B cell (primary cell): ENCODE measurements at regions not wholly inside any gene's neighbourhood (a gene's known extent, or its start where the extent isn't known, plus 50 kb on each side); places are given as distances from the start of the nearest gene placed in this dataset.

Source experiments
- ATAC-seq: fragments of 200-7000 bp; cut with Tn5 transposase; one replicate; pipeline ENCODE4 v1.10.0; 2021; ENCODE audit warnings: low read depth, mild to moderate bottlenecking, moderate number of reproducible peaks, moderate library complexity
- CTCF ChIA-PET: fragments of 350-600 bp; sonication (Branson Sonifier 250); formaldehyde crosslinking; loops from one replicate; lab custom pipeline; 2021; ENCODE audit warnings: antibody characterized with exemption, inconsistent platforms; lab: Charles Lee
- POLR2A ChIA-PET: fragments of 350-600 bp; sonication (Branson Sonifier 250); formaldehyde crosslinking; loops from one replicate; lab custom pipeline; 2021; ENCODE audit warnings: antibody characterized with exemption; lab: Charles Lee
- DNase-seq: peaks from one replicate; pipeline ENCODE4 v3.0.0; 2013
- H2AFZ ChIP-seq: 2 replicates; pipeline ENCODE4 v1.6.1; 2012; ENCODE audit warnings: mild to moderate bottlenecking, low read depth, low read length; ENCODE audit not compliant: insufficient read depth, poor library complexity, severe bottlenecking
- H3K27ac ChIP-seq, 2 donors: 1 replicate in 1 of 2; 2 replicates in 1 of 2; pipeline ENCODE4 v1.5.1; 2012 to 2013; ENCODE audit warnings: low read length in 2 of 2, mild to moderate bottlenecking in 2 of 2, moderate library complexity in 1 of 2
- H3K27me3 ChIP-seq, 4 experiments: fragments of 200-600 bp in 1 of 4; sonication (generic) in 1 of 4; replicated peaks in 1 of 4; 1 replicate in 2 of 4; 2 replicates in 2 of 4; pipeline versions ENCODE4 v1.6.1 to v1.7.0; 2013 to 2016; ENCODE audit warnings: low read length in 3 of 4, mild to moderate bottlenecking in 2 of 4, mixed read lengths in 1 of 4, moderate library complexity in 1 of 4; ENCODE audit not compliant: insufficient read depth in 4 of 4, control insufficient read depth in 3 of 4; ENCODE audit errors: control extremely low read depth in 1 of 4
- H3K36me3 ChIP-seq, 2 experiments: replicated peaks in 1 of 2; 1 replicate in 1 of 2; 2 replicates in 1 of 2; pipeline versions ENCODE4 v1.6.1 to v1.7.1; 2013; ENCODE audit warnings: low read length in 1 of 2; ENCODE audit not compliant: insufficient read depth in 2 of 2, control insufficient read depth in 1 of 2; ENCODE audit errors: control extremely low read depth in 1 of 2, extremely low read depth in 1 of 2
- H3K4me1 ChIP-seq, 2 donors: fragments of 200-600 bp in 1 of 2; sonication (generic) in 1 of 2; 1 replicate in 1 of 2; 2 replicates in 1 of 2; pipeline versions ENCODE4 v1.5.1 to v1.6.1; 2013 to 2017; ENCODE audit warnings: low read length in 2 of 2; ENCODE audit not compliant: control insufficient read depth in 2 of 2, insufficient read depth in 2 of 2
- H3K4me2 ChIP-seq: replicated peaks from 2 replicates; pipeline ENCODE3; 2012; ENCODE audit warnings: mild to moderate bottlenecking, low read depth, low read length; ENCODE audit not compliant: poor library complexity, severe bottlenecking
- H3K4me3 ChIP-seq, 5 experiments: fragments of 200-600 bp in 1 of 5; sonication (generic) in 1 of 5; 1 replicate in 3 of 5; 2 replicates in 2 of 5; pipeline versions ENCODE4 v1.5.1 to v1.7.0; 2011 to 2016; ENCODE audit warnings: low read length in 4 of 5, mild to moderate bottlenecking in 4 of 5, low read depth in 2 of 5, control low read depth in 1 of 5, moderate library complexity in 1 of 5; ENCODE audit not compliant: insufficient read depth in 1 of 5; ENCODE audit errors: control extremely low read depth in 1 of 5, extremely low read depth in 1 of 5
- H3K79me2 ChIP-seq: fragments of 200-600 bp; sonication (generic); one replicate; pipeline ENCODE4 v1.6.0; 2016; ENCODE audit warnings: low read length; ENCODE audit not compliant: control insufficient read depth, insufficient read depth
- H3K9ac ChIP-seq: fragments of 200-600 bp; sonication (generic); 2 replicates; pipeline ENCODE4 v1.6.1; 2017; ENCODE audit warnings: mild to moderate bottlenecking, low read length, moderate library complexity
- H3K9me3 ChIP-seq, 3 donors: one replicate each; pipeline versions ENCODE4 v1.6.1 to v1.7.1; 2013; ENCODE audit warnings: low read length in 2 of 3; ENCODE audit not compliant: control insufficient read depth in 2 of 3, insufficient read depth in 1 of 3; ENCODE audit errors: control extremely low read depth in 1 of 3
- H4K20me1 ChIP-seq: 2 replicates; pipeline ENCODE4 v1.6.0; 2012; ENCODE audit warnings: mild to moderate bottlenecking, low read length; ENCODE audit not compliant: insufficient read depth, control insufficient read depth, poor library complexity, severe bottlenecking
- H3K27ac Mint-ChIP-seq: one replicate; pipeline ENCODE4 v1.8.0; 2021; ENCODE audit warnings: mixed read lengths
- H3K27me3 Mint-ChIP-seq: one replicate; pipeline ENCODE4 v1.8.0; 2021; ENCODE audit warnings: mixed read lengths
- H3K4me1 Mint-ChIP-seq: one replicate; pipeline ENCODE4 v1.8.0; 2021; ENCODE audit warnings: mixed read lengths
- H3K4me3 Mint-ChIP-seq: one replicate; pipeline ENCODE4 v1.8.0; 2021; ENCODE audit warnings: mixed read lengths
- H3K9me3 Mint-ChIP-seq: one replicate; pipeline ENCODE4 v1.8.0; 2022; ENCODE audit warnings: mixed read lengths; ENCODE audit not compliant: insufficient read depth
- CTCF ChIP-seq: fragments of 200-600 bp; IDR thresholded peaks from one replicate; pipeline ENCODE4 v1.8.0; 2022; ENCODE audit warnings: antibody characterized with exemption, mild to moderate bottlenecking
- EZH2 ChIP-seq: IDR thresholded peaks from 2 replicates; pipeline ENCODE4 v1.6.1; 2012; ENCODE audit warnings: borderline replicate concordance, low read depth, mild to moderate bottlenecking, moderate library complexity, low read length; ENCODE audit not compliant: insufficient read depth, poor library complexity, severe bottlenecking
- WGBS: methylation state at CpG from one replicate; pipeline ENCODE4 v1.1.5; 2013; ENCODE audit warnings: missing lambda C conversion rate; ENCODE audit not compliant: insufficient coverage; 5-methylcytosine and 5-hydroxymethylcytosine counted together
- intact Hi-C: fragments of 100-400 bp; cut with micrococcal nuclease; formaldehyde crosslinking; loops from one replicate; pipeline ENCODE4 v1.10.0; 2022

- Histone ChIP-seq H4K20me1 (no peaks in the 10 kb centered on the region), H3K79me2 (no peaks in the 10 kb centered on the region), H3K36me3 (no peaks in the 10 kb centered on the region), H2AFZ (no peak overlapping the region), H3K4me1 (no peaks in the 10 kb centered on the region), H3K9ac (no peak overlapping the region), H3K27ac (no peak overlapping the region), H3K9me3 (no peaks in the 10 kb centered on the region), H3K4me2 (no peak overlapping the region), H3K4me3 (no peak overlapping the region), H3K27me3 (no peaks in the 10 kb centered on the region)
- Mint-ChIP-seq H3K9me3 (no peaks in the 10 kb centered on the region), H3K4me3 (no peak overlapping the region), H3K27ac (no peak overlapping the region), H3K27me3 (peaks cover 9% of the 10 kb centered on the region), H3K4me1 (no peaks in the 10 kb centered on the region)
- intact Hi-C loops: no loop called here
- no peak for TF ChIP-seq EZH2
- no peak for TF ChIP-seq CTCF
- ChIA-PET POLR2A (no interaction called here), CTCF (interaction anchor here (0.6 kb wide), 1 partner anchor 184 kb away, joined by 4 read pairs; no protein-coding TSS in a partner anchor)
- ATAC-seq (no peak), DNase-seq (no peak)
- 90% methylated on average over 6 of the region's 7 CpGs for WGBS
Observed at GRCh38 chr1:168970926-168971659, 135.4 kb upstream of the ATP1B1 start.

- H3K79me2 ChIP-seq: no peaks in the 10 kb centered on the region
- no peaks in the 10 kb centered on the region for H4K20me1 ChIP-seq
- H3K27me3 ChIP-seq: no peaks in the 10 kb centered on the region
- ATAC-seq (no peak), DNase-seq (no peak)
- no peak overlapping the region for H3K27ac ChIP-seq
- Mint-ChIP-seq H3K4me1 (no peaks in the 10 kb centered on the region), H3K9me3 (no peaks in the 10 kb centered on the region), H3K4me3 (no peak overlapping the region), H3K27me3 (peaks cover 9% of the 10 kb centered on the region), H3K27ac (no peak overlapping the region)
- intact Hi-C loops: no loop called here
- H3K4me2 ChIP-seq: no peak overlapping the region
- no peak overlapping the region for H3K4me3 ChIP-seq
- POLR2A ChIA-PET: no interaction called here
- H3K4me1 ChIP-seq: no peaks in the 10 kb centered on the region
- WGBS: 43% methylated on average over 1 of the region's 4 CpGs
- CTCF ChIA-PET: no interaction called here
- no peak overlapping the region for H2AFZ ChIP-seq
- H3K36me3 ChIP-seq: no peaks in the 10 kb centered on the region
- no peak overlapping the region for H3K9ac ChIP-seq
- TF ChIP-seq CTCF (no peak), EZH2 (no peak)
- H3K9me3 ChIP-seq: no peaks in the 10 kb centered on the region
Observed at GRCh38 chr1:168972225-168972624, 134.3 kb upstream of the ATP1B1 start.
